GM19463 (cell line): ENCODE measurements at regions not wholly inside any gene's neighbourhood (a gene's known extent, or its start where the extent isn't known, plus 50 kb on each side); places are given as distances from the start of the nearest gene placed in this dataset.
"Not testable (repeated sequence)": the region's sequence is repeated elsewhere in the genome, so short reads cannot be mapped to it uniquely, and the experiment has no call there.

Source experiments
- ATAC-seq: cut with Tn5 transposase; IDR thresholded peaks from one replicate; pipeline ENCODE4 v1.9.1; 2021; ENCODE audit warnings: mild to moderate bottlenecking, moderate library complexity; ENCODE audit not compliant: unreplicated experiment

GRCh38 chr20:12433724-12434123 lies 516.0 kb downstream of the BTBD3 start:
- ATAC-seq, result no peak

GRCh38 chr20:12434672-12435071 lies 517.0 kb downstream of the BTBD3 start:
- ATAC-seq, result no peak

- no peak for ATAC-seq
These were observed 517.6 kb downstream of the BTBD3 start for GRCh38 chr20:12435268-12435667.

GRCh38 chr20:12453711-12454110 lies 536.0 kb downstream of the BTBD3 start:
- ATAC-seq, result no peak

GRCh38 chr20:12455148-12455547 lies 537.5 kb downstream of the BTBD3 start:
- no peak for ATAC-seq

- no peak for ATAC-seq
These were observed 540.5 kb downstream of the BTBD3 start for GRCh38 chr20:12458241-12458640.

- no peak for ATAC-seq
These were observed 544.7 kb upstream of the SPTLC3 start for GRCh38 chr20:12464036-12464435.

GRCh38 chr20:12466915-12467314 lies 541.9 kb upstream of the SPTLC3 start:
- ATAC-seq, result no peak

GRCh38 chr20:12467758-12468157 lies 541.0 kb upstream of the SPTLC3 start:
- ATAC-seq, result no peak

GRCh38 chr20:12482661-12483060 lies 526.1 kb upstream of the SPTLC3 start:
- no peak for ATAC-seq

- no peak for ATAC-seq
These were observed 506.3 kb upstream of the SPTLC3 start for GRCh38 chr20:12502443-12502842.

GRCh38 chr20:12504779-12505178 lies 504.0 kb upstream of the SPTLC3 start:
- ATAC-seq, result no peak

- ATAC-seq, result no peak
These were observed 497.3 kb upstream of the SPTLC3 start for GRCh38 chr20:12511499-12511898.

GRCh38 chr20:12512755-12513154 lies 496.0 kb upstream of the SPTLC3 start:
- no peak for ATAC-seq

- ATAC-seq, result no peak
These were observed 480.7 kb upstream of the SPTLC3 start for GRCh38 chr20:12528104-12528503.

- no peak for ATAC-seq
These were observed 480.2 kb upstream of the SPTLC3 start for GRCh38 chr20:12528591-12529041.

- no peak for ATAC-seq
These were observed 477.1 kb upstream of the SPTLC3 start for GRCh38 chr20:12531626-12532025.

GRCh38 chr20:12535316-12535715 lies 473.5 kb upstream of the SPTLC3 start:
- no peak for ATAC-seq

GRCh38 chr20:12535770-12536169 lies 473.0 kb upstream of the SPTLC3 start:
- ATAC-seq, result no peak

- no peak for ATAC-seq
These were observed 454.3 kb upstream of the SPTLC3 start for GRCh38 chr20:12554426-12554825.

- no peak for ATAC-seq
These were observed 453.4 kb upstream of the SPTLC3 start for GRCh38 chr20:12555369-12555768.

GRCh38 chr20:12555849-12556248 lies 452.9 kb upstream of the SPTLC3 start:
- ATAC-seq, result not testable (repeated sequence)

- ATAC-seq, result no peak
These were observed 451.5 kb upstream of the SPTLC3 start for GRCh38 chr20:12557224-12557623.

GRCh38 chr20:12564979-12565378 lies 443.8 kb upstream of the SPTLC3 start:
- ATAC-seq, result no peak
